Uterus (tissue), 3 donors: ENCODE measurements at regions not wholly inside any gene's neighbourhood (a gene's known extent, or its start where the extent isn't known, plus 50 kb on each side); places are given as distances from the start of the nearest gene placed in this dataset.

ENCODE experiments used
- DNase-seq, 2 donors: peaks; one replicate each; pipeline ENCODE4 v3.0.0-alpha.2; 2019 to 2020
- H3K27ac ChIP-seq, 2 donors: fragments of 200-600 bp; sonication (generic); 1 replicate in 1 of 2; 2 replicates in 1 of 2; pipeline ENCODE4 v1.5.1; 2016 to 2018
- H3K27me3 ChIP-seq, 2 donors: fragments of 200-600 bp; sonication (generic); one replicate each; pipeline ENCODE4 v1.5.1; 2018 to 2019; ENCODE audit warnings: control low read depth in 1 of 2
- H3K36me3 ChIP-seq, 2 donors: fragments of 200-600 bp; sonication (generic); one replicate each; pipeline ENCODE4 v1.5.1; 2019; ENCODE audit warnings: control low read depth in 1 of 2
- H3K4me1 ChIP-seq, 2 donors: fragments of 200-600 bp; sonication (generic); one replicate each; pipeline ENCODE4 v1.5.1; 2018 to 2019; ENCODE audit warnings: control low read depth in 1 of 2
- H3K4me3 ChIP-seq, 2 donors: fragments of 200-600 bp; sonication (generic); 1 replicate in 1 of 2; 2 replicates in 1 of 2; pipeline ENCODE4 v1.5.1; 2018 to 2019; ENCODE audit warnings: mild to moderate bottlenecking in 1 of 2
- H3K9me3 ChIP-seq, 2 donors: fragments of 200-600 bp; sonication (generic); one replicate each; pipeline ENCODE4 v1.5.1; 2019; ENCODE audit warnings: control low read depth in 1 of 2
- POLR2A ChIP-seq, 2 donors: fragments of 450-650 bp; IDR thresholded peaks; one replicate each; pipeline ENCODE4 v1.6.1; 2016; ENCODE audit warnings: antibody characterized with exemption in 2 of 2, mild to moderate bottlenecking in 1 of 2, moderate library complexity in 1 of 2
- intact Hi-C: fragments of 100-400 bp; cut with DNase I; formaldehyde crosslinking; loops from one replicate; pipeline ENCODE4 v1.15.1; 2023; ENCODE audit warnings: low total_unique reads
- TF ChIP-seq, protein P1 (sequence below), 4 experiments: fragments of 200-600 bp in 2 of 4; fragments of 450-650 bp in 2 of 4; sonication (generic) in 2 of 4; IDR thresholded peaks; one replicate each; pipeline ENCODE4 v1.5.1; 2016 to 2019; ENCODE audit warnings: antibody characterized with exemption in 4 of 4, mild to moderate bottlenecking in 2 of 4, moderate library complexity in 1 of 4
- donor health status: DM: yes; HTN: yes; CAD: no.

DNA sequence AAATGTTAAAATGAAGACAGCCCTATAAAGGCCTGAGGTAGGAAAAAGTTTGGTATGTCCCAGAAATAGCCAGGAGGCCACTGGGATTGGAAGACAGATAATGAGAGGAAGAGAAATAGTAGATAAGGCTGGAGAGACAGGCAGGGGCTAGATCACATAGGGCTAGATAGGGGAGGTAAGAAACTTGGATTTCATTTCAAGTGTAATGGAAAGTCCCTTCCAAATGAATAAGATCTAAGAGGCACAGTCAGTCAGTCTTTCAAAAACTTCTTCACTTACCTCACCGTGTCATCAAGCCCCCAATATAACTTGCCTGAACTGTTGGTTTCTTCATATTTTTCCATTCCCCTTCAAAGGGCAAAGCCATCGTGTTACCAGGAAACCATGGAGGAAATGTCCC is 121.8 kb downstream of the SPCS3 start:
- H3K36me3 ChIP-seq: no peaks in the 10 kb centered on the region
- intact Hi-C loops: no loop called here
- no peak overlapping the region for H3K27ac ChIP-seq
- DNase-seq: no peak
- no peaks in the 10 kb centered on the region for H3K4me1 ChIP-seq
- TF ChIP-seq POLR2A (IDR thresholded peaks at IDR 0.05): no peak
- TF ChIP-seq, protein P1, sequence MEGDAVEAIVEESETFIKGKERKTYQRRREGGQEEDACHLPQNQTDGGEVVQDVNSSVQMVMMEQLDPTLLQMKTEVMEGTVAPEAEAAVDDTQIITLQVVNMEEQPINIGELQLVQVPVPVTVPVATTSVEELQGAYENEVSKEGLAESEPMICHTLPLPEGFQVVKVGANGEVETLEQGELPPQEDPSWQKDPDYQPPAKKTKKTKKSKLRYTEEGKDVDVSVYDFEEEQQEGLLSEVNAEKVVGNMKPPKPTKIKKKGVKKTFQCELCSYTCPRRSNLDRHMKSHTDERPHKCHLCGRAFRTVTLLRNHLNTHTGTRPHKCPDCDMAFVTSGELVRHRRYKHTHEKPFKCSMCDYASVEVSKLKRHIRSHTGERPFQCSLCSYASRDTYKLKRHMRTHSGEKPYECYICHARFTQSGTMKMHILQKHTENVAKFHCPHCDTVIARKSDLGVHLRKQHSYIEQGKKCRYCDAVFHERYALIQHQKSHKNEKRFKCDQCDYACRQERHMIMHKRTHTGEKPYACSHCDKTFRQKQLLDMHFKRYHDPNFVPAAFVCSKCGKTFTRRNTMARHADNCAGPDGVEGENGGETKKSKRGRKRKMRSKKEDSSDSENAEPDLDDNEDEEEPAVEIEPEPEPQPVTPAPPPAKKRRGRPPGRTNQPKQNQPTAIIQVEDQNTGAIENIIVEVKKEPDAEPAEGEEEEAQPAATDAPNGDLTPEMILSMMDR (IDR thresholded peaks at IDR 0.05): no peak
- H3K27me3 ChIP-seq: no peaks in the 10 kb centered on the region
- H3K4me3 ChIP-seq: no peak overlapping the region
- no peaks in the 10 kb centered on the region for H3K9me3 ChIP-seq

DNA sequence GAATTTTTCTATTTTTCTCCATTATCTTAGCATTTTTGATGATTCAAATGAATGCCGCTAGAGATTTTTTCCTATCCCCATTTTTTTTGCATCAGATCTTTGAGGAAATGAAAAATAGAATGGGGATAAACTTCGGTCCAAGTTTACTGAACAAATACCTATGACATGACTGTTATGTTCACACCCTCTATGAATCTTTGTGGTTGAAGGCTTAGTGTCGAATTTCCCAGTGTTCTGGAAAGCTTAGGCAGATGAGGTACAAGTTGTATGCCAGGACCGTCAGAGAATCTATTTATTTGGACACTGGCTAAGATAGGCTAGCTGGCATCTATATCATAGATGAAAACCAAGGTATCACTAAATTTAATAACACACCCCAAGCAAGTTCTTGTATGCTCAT is 123.4 kb downstream of the SPCS3 start:
- TF ChIP-seq, protein P1 (IDR thresholded peaks at IDR 0.05): no peak
- H3K36me3 ChIP-seq: no peaks in the 10 kb centered on the region
- H3K27me3 ChIP-seq: no peaks in the 10 kb centered on the region
- no peak for DNase-seq
- H3K4me1 ChIP-seq: no peaks in the 10 kb centered on the region
- no peak overlapping the region for H3K4me3 ChIP-seq
- H3K27ac ChIP-seq: no peak overlapping the region
- no peaks in the 10 kb centered on the region for H3K9me3 ChIP-seq
- intact Hi-C loops: no loop called here

DNA sequence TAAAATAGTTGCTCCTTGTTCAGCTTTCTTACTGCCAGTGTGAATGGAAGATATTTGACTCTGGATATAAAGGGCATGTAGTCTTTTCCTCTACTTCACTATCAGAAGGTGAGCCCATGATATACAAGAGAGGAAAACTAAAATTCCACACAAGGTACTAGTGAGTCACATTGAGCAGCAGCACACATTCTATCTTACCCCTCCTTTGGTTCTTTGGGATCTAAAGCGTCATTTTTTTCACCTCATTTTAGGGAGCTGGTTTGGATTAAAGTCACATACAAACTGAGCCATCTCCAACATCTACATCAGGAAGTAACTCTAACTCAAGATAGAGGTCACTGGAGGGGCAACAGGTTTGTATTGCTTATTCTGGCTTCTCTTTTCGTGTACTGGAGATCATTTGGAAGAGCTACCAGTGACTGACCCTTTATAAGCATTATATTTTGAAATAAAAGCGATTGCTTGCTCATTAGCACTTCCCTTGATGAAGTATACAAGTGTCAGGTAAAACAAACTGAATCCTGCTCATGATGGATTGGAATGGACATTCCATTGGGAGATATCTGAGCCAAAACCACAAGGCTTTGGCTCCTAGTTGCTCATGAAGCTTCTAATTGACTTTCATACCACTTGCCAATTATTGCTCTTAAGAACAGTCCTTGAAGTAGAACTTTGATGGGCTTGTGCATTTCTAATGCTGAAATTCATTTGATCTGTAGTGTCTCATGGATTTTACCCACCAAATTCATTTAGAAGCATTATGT is 124.1 kb downstream of the SPCS3 start:
- no peak overlapping the region for H3K27ac ChIP-seq
- no peak overlapping the region for H3K4me3 ChIP-seq
- H3K36me3 ChIP-seq: no peaks in the 10 kb centered on the region
- H3K27me3 ChIP-seq: no peaks in the 10 kb centered on the region
- no peaks in the 10 kb centered on the region for H3K4me1 ChIP-seq
- H3K9me3 ChIP-seq: no peaks in the 10 kb centered on the region
- TF ChIP-seq POLR2A (IDR thresholded peaks at IDR 0.05): no peak
- no peak for DNase-seq
- intact Hi-C loops: no loop called here

DNA sequence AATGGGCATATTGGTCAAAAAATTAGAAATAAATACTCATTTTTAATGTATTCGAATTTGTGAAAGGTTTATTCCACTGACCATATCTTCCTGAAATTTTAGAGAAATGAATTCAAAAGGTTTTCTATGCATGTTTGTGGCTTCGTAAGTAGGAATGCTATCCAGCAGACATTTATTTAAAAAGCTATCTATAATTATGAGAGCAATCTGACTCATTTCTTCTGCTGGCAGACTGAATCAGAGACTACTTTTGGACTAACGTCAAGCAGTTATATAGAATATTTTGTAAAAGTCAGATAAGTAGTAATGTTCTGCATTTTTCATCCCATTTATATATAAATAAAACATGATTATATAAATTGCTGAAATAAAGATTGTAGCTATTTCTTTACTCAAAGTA is 125.0 kb downstream of the SPCS3 start:
- no peaks in the 10 kb centered on the region for H3K4me1 ChIP-seq
- H3K36me3 ChIP-seq: no peaks in the 10 kb centered on the region
- H3K27ac ChIP-seq: no peak overlapping the region
- no peak for DNase-seq
- H3K4me3 ChIP-seq: no peak overlapping the region
- TF ChIP-seq, protein P1 (IDR thresholded peaks at IDR 0.05): no peak
- no peak for TF ChIP-seq POLR2A (IDR thresholded peaks at IDR 0.05)
- H3K27me3 ChIP-seq: no peaks in the 10 kb centered on the region
- no peaks in the 10 kb centered on the region for H3K9me3 ChIP-seq
- intact Hi-C loops: no loop called here

DNA sequence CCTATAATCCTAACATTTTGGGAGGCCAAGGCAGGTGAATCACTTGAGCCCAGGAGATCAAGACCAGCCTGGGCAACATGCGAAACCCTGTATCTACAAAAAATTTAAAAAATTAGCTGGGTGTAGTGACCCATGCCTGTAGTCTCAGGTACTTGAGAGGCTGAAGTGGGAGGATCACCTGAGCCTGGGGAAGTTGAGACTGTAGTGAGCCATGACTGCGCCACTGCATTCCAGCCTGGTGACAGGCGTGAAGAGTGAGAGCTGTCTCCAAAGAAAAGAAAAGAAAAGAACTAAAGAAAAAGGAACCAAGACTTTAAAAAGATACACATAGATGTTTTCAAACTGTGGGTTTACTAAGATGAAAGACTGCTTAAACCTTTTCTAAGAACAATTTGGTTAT is 129.0 kb downstream of the SPCS3 start:
- H3K27ac ChIP-seq: no peak overlapping the region
- DNase-seq: no peak
- no peak overlapping the region for H3K4me3 ChIP-seq
- H3K27me3 ChIP-seq: no peaks in the 10 kb centered on the region
- intact Hi-C loops: no loop called here
- H3K4me1 ChIP-seq: no peaks in the 10 kb centered on the region
- H3K36me3 ChIP-seq: no peaks in the 10 kb centered on the region
- TF ChIP-seq, protein P1 (IDR thresholded peaks at IDR 0.05): no peak
- no peak for TF ChIP-seq POLR2A (IDR thresholded peaks at IDR 0.05)
- no peaks in the 10 kb centered on the region for H3K9me3 ChIP-seq

DNA sequence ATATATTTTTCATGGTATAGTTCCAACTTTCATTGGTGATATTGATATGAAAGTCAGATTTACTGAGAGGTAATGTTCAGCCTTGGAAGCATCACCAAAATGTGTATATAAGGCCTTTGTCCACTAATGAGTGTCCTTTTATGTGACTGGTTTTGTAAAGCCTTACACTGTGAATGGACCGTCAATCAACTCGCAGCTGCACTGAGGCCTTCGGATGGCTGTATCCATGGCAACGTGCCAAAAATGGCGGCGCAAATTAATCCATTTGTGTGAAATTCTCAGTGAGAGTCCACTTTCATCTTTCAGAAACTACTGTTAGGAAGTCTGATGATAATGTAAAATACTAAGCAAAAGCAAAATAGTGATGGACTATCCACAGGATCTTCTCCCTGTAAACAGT is 131.7 kb downstream of the SPCS3 start:
- no peak overlapping the region for H3K4me3 ChIP-seq
- H3K36me3 ChIP-seq: no peaks in the 10 kb centered on the region
- intact Hi-C loops: no loop called here
- TF ChIP-seq POLR2A (IDR thresholded peaks at IDR 0.05): no peak
- H3K27ac ChIP-seq: no peak overlapping the region
- H3K4me1 ChIP-seq: no peaks in the 10 kb centered on the region
- no peak for DNase-seq
- no peaks in the 10 kb centered on the region for H3K9me3 ChIP-seq
- no peaks in the 10 kb centered on the region for H3K27me3 ChIP-seq
